GM21381 (cell line): ENCODE measurements at regions not wholly inside any gene's neighbourhood (a gene's known extent, or its start where the extent isn't known, plus 50 kb on each side); places are given as distances from the start of the nearest gene placed in this dataset.
"Not testable (repeated sequence)": the region's sequence is repeated elsewhere in the genome, so short reads cannot be mapped to it uniquely, and the experiment has no call there.

ENCODE experiments used
- ATAC-seq: cut with Tn5 transposase; IDR thresholded peaks from one replicate; pipeline ENCODE4 v1.9.1; 2021; ENCODE audit warnings: mild to moderate bottlenecking, moderate library complexity; ENCODE audit not compliant: unreplicated experiment

- no peak for ATAC-seq
Observed at GRCh38 chr2:226487573-226487972, 312.0 kb downstream of the IRS1 start.

GRCh38 chr2:226483745-226484619 is 315.6 kb downstream of the IRS1 start:
- no peak for ATAC-seq

DNA sequence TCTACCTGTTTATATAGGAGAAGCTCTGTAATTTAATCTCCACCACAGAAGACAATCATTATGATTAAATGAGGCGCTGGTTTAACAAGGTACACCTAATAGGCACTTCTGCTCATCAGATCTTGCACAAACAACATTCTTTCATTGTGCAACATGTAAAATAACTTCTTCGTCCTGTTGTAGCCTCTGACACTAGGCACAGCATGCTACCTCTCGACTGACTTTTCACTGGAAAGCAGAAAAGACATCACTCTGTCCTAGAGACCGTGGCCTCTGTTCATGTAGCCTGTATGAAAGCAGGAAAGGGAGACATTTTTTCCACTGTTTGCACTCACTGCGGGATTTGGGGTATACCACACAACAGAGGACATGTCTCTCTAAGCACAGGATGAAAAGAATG is 316.5 kb downstream of the IRS1 start:
- no peak for ATAC-seq

DNA sequence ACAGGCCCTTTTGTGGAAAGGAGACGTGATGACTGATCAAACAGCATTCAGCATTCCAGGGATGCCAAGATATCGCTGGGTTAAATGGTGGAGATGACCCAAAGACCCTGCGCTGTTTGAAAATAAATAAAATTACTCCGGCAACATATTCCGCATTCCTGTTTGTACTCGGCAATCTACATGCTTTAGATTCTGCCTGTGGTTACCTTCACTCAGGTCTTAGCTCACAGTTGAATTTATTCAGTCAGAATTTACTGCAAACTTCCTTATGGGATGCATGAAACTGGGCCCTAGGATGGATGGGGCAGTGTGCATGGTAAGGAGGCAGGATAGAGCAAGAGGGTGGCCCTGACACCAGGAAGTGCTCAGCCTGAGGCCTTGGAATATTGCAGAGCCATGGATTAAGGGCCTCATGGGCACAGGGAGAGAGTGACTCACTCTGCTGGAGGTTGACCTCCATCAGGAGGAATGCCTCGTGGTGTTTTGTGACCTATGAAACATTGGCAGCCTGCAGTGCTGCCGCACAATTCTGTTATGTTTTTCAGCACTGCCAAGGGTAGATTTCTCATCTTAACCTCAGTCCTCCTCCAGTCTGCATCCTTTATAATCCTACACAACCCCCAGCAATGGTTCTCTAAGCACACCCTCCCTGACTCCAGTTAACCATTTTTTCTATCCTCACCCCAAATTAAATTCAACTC is 321.4 kb downstream of the IRS1 start:
- ATAC-seq = no peak

- ATAC-seq = no peak
Observed at GRCh38 chr2:226477221-226478108, 322.2 kb downstream of the IRS1 start.

GRCh38 chr2:226475650-226476049 is 324.0 kb downstream of the IRS1 start:
- no peak for ATAC-seq

GRCh38 chr2:226474131-226474530 is 325.5 kb downstream of the IRS1 start:
- no peak for ATAC-seq

- ATAC-seq = no peak
Observed at GRCh38 chr2:226471987-226472470, 327.6 kb downstream of the IRS1 start.

GRCh38 chr2:226467633-226468032 is 332.0 kb downstream of the IRS1 start:
- no peak for ATAC-seq

- no peak for ATAC-seq
Observed at GRCh38 chr2:226467221-226467620, 332.4 kb downstream of the IRS1 start.

- ATAC-seq = no peak
Observed at GRCh38 chr2:226466589-226466988, 333.0 kb downstream of the IRS1 start.

DNA sequence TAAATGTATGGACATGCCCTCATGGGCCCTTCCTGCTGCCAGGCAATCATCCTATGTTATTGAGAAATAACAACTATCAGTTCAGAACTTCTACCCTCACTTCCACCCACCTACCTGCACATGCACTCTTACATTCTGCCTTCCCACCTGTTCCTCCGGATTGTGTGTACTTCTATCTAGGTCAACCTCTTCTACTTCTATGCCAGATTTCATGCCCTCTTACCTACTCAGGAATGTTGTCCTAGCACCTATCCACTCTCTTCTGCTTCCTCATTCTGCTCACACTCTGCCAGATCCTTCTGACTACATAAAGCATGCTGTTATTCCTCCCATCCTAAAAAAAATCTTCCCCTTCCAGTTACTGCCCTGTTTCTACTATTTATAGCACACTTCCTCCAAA is 333.5 kb downstream of the IRS1 start:
- ATAC-seq = no peak

GRCh38 chr2:226464380-226464779 is 335.2 kb downstream of the IRS1 start:
- ATAC-seq = no peak

DNA sequence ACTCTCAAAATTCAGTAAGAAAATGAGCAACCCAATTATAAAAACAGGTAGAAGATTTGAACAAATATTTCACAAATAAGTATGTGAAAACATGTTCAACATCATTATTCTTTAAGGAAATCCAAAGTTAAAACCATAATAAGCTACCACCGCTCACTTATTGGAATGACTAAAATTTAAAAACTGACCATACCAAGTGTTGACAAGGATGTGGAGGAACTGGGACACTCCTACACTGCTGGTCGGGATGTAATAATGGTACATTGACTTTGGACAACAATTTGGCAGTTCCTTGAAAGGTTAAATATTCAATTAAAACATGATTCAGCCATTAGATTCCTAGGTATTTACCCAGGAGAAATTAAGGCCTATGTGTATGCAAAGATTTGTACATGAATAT is 336.5 kb downstream of the IRS1 start:
- no peak for ATAC-seq

DNA sequence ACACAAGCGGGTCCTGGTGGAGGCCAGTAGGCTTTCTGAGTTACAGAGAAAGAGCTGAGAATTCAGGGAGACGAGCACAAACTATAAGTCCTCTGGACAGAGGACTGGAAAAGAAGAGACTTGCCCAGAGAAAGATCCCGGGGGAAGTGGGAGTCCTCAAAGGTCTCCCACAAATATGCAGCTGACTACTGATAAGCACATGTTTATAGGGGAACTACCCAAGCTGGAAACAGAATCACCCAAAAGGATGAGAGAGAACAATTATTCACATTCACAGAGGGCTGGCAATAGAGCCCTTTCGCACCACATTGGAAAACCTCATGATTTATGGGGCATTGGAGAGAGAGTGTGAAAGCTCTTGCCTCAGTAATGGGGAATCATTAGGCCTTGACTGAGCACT is 337.6 kb downstream of the IRS1 start:
- no peak for ATAC-seq

- not testable (repeated sequence) for ATAC-seq
Observed at GRCh38 chr2:226456144-226456543, 343.5 kb downstream of the IRS1 start.

- no peak for ATAC-seq
Observed at GRCh38 chr2:226452768-226453167, 346.9 kb downstream of the IRS1 start.

DNA sequence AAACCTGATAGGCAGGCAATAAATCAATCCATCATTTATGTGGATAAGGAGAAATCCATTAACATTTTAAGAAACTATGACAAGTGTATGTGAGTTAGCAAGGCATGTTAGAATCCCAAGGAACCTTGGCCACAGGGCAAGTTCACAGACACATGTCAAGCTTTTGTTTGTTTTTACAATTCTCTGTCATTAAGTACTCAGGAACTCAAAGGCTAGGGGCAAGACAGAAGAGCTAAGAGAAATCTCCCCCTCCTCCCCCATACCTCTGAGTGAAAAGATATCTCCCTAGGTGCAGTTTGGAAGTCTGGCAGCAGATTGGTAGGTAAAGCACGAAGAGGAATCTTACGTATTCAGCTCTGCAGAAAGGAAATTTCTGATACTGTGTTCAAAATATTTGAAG is 348.1 kb downstream of the IRS1 start:
- no peak for ATAC-seq

DNA sequence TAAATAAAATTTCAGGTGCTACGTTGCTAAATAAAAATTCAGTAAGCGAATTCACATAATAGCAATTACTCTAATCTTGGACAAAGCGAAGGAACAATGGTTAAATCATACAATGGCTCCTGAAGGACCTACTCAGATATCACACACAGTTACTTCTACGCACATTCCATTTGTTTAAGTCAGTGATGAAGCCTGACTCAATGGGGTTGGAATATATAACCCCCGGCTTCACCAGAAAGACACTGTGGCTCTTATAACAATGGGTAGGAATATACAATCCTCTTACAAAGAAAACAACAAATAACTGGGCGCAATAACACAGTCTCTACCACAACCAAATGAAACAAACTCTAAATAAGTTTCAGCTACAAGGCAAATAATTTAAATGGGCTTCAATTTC is 349.5 kb downstream of the IRS1 start:
- no peak for ATAC-seq

DNA sequence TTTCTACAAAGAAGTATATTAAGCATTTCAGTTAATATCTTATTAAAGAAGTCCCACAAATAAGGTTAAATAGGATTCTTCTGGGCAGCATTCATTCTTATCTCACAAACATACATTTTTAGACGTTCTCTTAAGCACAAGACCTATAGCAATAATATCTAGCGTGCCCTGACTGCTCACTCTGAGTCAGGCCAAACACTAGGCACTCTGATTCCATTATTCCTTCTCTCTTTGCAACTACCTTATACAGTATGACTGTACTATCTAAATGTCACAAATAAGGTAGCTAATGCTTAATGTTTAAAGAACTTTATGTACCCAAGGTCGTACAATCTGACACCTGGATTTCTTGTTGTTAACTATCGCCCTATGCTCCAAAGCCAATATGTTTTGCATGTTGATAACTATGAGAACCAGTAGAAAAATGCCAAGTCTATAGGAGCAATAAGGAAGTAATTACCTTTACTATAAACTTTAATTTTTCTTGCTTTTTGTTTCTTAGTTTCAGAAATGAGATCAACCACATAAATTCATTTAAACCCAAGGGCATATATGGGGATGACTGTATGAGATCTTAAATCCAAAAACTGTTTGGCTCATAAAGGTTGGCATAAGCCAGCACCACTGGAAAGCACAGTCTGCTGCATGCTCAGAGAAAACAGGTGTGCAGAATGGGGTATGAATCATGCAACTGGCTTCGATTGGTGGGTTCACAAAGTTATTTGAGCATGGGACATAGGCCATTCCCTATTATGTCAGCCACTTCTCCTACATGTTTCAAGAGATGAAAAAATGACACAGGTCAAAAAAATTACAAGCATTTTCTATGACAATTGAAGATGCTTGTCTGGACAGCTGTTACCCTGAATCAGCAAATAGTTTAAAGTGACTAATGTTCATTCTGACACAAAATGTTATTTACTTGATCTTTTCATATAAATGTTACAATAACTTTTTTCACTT is 352.0 kb downstream of the IRS1 start:
- ATAC-seq = no peak
